ENCODE measurements at regions not wholly inside any gene's neighbourhood (a gene's known extent, or its start where the extent isn't known, plus 50 kb on each side); places are given as distances from the start of the nearest gene placed in this dataset.

DNA sequence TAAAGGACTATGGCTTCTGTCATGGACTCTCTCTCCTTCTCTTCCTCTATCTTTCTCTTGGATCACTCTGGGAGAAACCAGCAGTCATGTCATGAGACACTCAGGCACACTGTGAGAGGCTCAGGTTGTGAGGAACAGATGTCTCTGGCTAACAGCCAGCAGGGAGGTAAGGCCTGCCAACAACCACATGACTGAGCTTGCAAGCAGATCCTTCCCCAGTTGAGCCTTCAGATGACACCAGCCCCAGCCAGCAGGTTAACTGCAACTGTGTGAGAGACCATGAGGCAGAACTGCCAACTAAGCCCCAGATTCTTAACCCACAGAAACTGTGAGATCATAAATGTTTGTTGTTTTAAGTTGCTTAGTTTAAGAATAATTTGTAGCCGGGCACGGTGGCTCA is 90.6 kb downstream of the VCPKMT start:
- no peaks in the 10 kb centered on the region; the same call in 1 of the 2 replicates for H3K27me3 Mint-ChIP-seq (ENCODE audit: low read depth)
- no peaks in the 10 kb centered on the region for H3K4me1 Mint-ChIP-seq
- H3K4me3 Mint-ChIP-seq: no peak overlapping the region
- no peak for ATAC-seq
- H3K36me3 Mint-ChIP-seq: no peaks in the 10 kb centered on the region
- no peak for DNase-seq (ENCODE audit: low spot score)
- peaks cover 16% of the 10 kb centered on the region for H3K9me3 Mint-ChIP-seq
- ChIA-PET CTCF (interaction anchor here (0.6 kb wide), 1 partner anchor 631 kb away, joined by 3 read pairs; no protein-coding TSS in a partner anchor), POLR2A (interaction anchor here (0.7 kb wide), 1 partner anchor 979 kb away, joined by 3 read pairs; no protein-coding TSS in a partner anchor)
- no peak for TF ChIP-seq PRRX2 (CRISPR knock-in tag; IDR thresholded peaks at IDR 0.05)
- TF ChIP-seq TEAD4 (CRISPR knock-in tag; IDR thresholded peaks at IDR 0.05): no peak
- no peak for TF ChIP-seq E2F4 (CRISPR knock-in tag; IDR thresholded peaks at IDR 0.05; ENCODE audit: borderline replicate concordance, low read depth)
- TF ChIP-seq, protein P1, sequence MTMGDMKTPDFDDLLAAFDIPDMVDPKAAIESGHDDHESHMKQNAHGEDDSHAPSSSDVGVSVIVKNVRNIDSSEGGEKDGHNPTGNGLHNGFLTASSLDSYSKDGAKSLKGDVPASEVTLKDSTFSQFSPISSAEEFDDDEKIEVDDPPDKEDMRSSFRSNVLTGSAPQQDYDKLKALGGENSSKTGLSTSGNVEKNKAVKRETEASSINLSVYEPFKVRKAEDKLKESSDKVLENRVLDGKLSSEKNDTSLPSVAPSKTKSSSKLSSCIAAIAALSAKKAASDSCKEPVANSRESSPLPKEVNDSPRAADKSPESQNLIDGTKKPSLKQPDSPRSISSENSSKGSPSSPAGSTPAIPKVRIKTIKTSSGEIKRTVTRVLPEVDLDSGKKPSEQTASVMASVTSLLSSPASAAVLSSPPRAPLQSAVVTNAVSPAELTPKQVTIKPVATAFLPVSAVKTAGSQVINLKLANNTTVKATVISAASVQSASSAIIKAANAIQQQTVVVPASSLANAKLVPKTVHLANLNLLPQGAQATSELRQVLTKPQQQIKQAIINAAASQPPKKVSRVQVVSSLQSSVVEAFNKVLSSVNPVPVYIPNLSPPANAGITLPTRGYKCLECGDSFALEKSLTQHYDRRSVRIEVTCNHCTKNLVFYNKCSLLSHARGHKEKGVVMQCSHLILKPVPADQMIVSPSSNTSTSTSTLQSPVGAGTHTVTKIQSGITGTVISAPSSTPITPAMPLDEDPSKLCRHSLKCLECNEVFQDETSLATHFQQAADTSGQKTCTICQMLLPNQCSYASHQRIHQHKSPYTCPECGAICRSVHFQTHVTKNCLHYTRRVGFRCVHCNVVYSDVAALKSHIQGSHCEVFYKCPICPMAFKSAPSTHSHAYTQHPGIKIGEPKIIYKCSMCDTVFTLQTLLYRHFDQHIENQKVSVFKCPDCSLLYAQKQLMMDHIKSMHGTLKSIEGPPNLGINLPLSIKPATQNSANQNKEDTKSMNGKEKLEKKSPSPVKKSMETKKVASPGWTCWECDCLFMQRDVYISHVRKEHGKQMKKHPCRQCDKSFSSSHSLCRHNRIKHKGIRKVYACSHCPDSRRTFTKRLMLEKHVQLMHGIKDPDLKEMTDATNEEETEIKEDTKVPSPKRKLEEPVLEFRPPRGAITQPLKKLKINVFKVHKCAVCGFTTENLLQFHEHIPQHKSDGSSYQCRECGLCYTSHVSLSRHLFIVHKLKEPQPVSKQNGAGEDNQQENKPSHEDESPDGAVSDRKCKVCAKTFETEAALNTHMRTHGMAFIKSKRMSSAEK (CRISPR knock-in tag; IDR thresholded peaks at IDR 0.05; ENCODE audit: borderline replicate concordance): no peak
- no peak for TF ChIP-seq TCF7 (CRISPR knock-in tag; IDR thresholded peaks at IDR 0.05; ENCODE audit: low read depth)
- TF ChIP-seq E2F5 (CRISPR knock-in tag; IDR thresholded peaks at IDR 0.05): no peak
- no peak for TF ChIP-seq ZNF512 (CRISPR knock-in tag; IDR thresholded peaks at IDR 0.05; ENCODE audit: borderline replicate concordance)
- no peak for TF ChIP-seq ZNF219 (CRISPR knock-in tag; IDR thresholded peaks at IDR 0.05; ENCODE audit: borderline replicate concordance)
- no peak for TF ChIP-seq TP53 (CRISPR knock-in tag; IDR thresholded peaks at IDR 0.05)
- no peak for TF ChIP-seq IRF1 (CRISPR knock-in tag; IDR thresholded peaks at IDR 0.05)
- TF ChIP-seq ESRRA (CRISPR knock-in tag; IDR thresholded peaks at IDR 0.05; ENCODE audit: borderline replicate concordance): no peak
- no peak overlapping the region for H3K27ac Mint-ChIP-seq

DNA sequence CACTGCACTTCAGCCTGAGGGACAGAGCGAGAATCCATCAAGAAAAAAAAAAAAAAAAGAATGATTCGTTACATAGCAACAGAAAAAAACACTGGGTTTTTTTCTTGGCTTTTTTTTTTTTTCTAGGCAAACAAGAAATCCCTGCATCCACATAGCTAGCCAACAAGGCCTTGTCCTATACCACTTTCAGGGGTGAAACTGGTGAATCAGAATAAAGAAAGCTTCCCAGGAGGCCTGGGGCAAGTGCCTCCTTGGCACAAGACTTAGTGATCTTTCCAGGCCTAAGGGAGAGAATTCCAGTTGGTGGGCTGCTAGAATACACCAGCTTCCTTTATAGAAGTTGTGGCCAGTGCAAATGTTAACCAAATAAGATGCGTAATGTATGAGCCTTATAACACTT is 90.0 kb downstream of the VCPKMT start:
- POLR2A ChIA-PET: interaction anchor here (0.7 to 1.1 kb wide), 2 partner anchors 164 to 978 kb away, joined by 3 read pairs; no protein-coding TSS in a partner anchor
- Mint-ChIP-seq H3K4me1 (no peaks in the 10 kb centered on the region), H3K9me3 (peaks cover 11% of the 10 kb centered on the region), H3K36me3 (no peaks in the 10 kb centered on the region), H3K27me3 (ENCODE audit: low read depth) (no peaks in the 10 kb centered on the region; the same call in 1 of the 2 replicates), H3K4me3 (no peak overlapping the region), H3K27ac (no peak overlapping the region)
- CTCF ChIA-PET: interaction anchor here (0.6 kb wide), 2 partner anchors 9 to 630 kb away, joined by 3 to 4 read pairs; no protein-coding TSS in a partner anchor
- no peak for DNase-seq (ENCODE audit: low spot score)
- ATAC-seq: no peak
- no peak for TF ChIP-seq RORB (CRISPR knock-in tag; IDR thresholded peaks at IDR 0.05)
- TF ChIP-seq, protein P2, sequence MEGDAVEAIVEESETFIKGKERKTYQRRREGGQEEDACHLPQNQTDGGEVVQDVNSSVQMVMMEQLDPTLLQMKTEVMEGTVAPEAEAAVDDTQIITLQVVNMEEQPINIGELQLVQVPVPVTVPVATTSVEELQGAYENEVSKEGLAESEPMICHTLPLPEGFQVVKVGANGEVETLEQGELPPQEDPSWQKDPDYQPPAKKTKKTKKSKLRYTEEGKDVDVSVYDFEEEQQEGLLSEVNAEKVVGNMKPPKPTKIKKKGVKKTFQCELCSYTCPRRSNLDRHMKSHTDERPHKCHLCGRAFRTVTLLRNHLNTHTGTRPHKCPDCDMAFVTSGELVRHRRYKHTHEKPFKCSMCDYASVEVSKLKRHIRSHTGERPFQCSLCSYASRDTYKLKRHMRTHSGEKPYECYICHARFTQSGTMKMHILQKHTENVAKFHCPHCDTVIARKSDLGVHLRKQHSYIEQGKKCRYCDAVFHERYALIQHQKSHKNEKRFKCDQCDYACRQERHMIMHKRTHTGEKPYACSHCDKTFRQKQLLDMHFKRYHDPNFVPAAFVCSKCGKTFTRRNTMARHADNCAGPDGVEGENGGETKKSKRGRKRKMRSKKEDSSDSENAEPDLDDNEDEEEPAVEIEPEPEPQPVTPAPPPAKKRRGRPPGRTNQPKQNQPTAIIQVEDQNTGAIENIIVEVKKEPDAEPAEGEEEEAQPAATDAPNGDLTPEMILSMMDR (IDR thresholded peaks at IDR 0.05): no peak
- TF ChIP-seq CREM (CRISPR knock-in tag; IDR thresholded peaks at IDR 0.05): no peak
- TF ChIP-seq KAT7 (CRISPR knock-in tag; IDR thresholded peaks at IDR 0.05; ENCODE audit: borderline replicate concordance): no peak
- no peak for TF ChIP-seq HMGA2 (CRISPR knock-in tag; IDR thresholded peaks at IDR 0.05)
- no peak for TF ChIP-seq FOXK1 (CRISPR knock-in tag; IDR thresholded peaks at IDR 0.05)
- no peak for TF ChIP-seq SMAD3 (CRISPR knock-in tag; IDR thresholded peaks at IDR 0.05; ENCODE audit: borderline replicate concordance)
- TF ChIP-seq, protein P3, sequence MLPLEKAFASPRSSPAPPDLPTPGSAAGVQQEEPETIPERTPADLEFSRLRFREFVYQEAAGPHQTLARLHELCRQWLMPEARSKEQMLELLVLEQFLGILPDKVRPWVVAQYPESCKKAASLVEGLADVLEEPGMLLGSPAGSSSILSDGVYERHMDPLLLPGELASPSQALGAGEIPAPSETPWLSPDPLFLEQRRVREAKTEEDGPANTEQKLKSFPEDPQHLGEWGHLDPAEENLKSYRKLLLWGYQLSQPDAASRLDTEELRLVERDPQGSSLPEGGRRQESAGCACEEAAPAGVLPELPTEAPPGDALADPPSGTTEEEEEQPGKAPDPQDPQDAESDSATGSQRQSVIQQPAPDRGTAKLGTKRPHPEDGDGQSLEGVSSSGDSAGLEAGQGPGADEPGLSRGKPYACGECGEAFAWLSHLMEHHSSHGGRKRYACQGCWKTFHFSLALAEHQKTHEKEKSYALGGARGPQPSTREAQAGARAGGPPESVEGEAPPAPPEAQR (CRISPR knock-in tag; IDR thresholded peaks at IDR 0.05): no peak
